Jurkat, Clone E6-1 (cell line): ENCODE measurements at regions not wholly inside any gene's neighbourhood (a gene's known extent, or its start where the extent isn't known, plus 50 kb on each side); places are given as distances from the start of the nearest gene placed in this dataset.
"Not testable (repeated sequence)": the region's sequence is repeated elsewhere in the genome, so short reads cannot be mapped to it uniquely, and the experiment has no call there.

ENCODE experiments used
- DNase-seq: peaks from one replicate; pipeline ENCODE4 v3.0.0-alpha.2; 2011; ENCODE audit warnings: low read depth, low spot score
- H3K4me3 ChIP-seq: 2 replicates; pipeline ENCODE4 v1.5.1; 2011; ENCODE audit warnings: mild to moderate bottlenecking, low read length, control low read depth, moderate library complexity

DNA sequence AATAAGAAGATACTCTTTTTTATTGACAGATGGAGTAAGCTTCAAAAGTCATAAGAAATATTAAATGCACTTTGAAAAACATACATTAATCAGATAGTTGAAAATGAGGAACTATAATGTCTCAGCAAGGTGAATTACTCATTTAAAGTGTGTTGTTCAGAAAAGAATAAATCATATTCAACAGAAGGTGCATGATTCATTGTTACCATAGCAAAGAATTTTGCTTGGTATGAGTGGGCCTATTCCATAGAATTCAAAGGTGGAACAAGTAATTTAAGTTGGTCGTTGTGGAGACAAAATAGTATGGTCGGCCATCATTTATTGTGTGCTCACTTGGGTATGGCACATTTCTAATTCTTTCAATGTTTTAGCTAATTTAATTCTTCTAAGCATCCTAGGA lies 1920.2 kb upstream of the CDH9 start:
- H3K4me3 ChIP-seq, result no peak overlapping the region
- no peak for DNase-seq

DNA sequence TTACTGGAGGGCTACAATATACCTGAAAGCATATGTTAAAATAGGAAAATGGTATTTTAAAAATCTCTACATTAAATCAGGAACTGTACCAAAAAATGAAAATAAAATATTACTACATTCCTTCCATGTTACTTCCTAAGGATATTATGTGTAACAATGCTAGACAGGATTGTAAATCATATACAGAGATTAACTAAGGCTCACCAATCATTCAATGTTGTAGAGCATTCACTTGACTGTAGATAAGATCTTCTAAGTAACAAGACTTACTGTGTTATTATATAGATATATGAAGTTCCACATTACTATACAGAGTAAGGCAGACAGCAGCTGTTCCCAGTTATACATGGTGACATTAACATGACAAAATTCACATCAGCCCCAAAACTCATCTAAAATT lies 1919.1 kb upstream of the CDH9 start:
- no peak overlapping the region for H3K4me3 ChIP-seq
- DNase-seq, result no peak

DNA sequence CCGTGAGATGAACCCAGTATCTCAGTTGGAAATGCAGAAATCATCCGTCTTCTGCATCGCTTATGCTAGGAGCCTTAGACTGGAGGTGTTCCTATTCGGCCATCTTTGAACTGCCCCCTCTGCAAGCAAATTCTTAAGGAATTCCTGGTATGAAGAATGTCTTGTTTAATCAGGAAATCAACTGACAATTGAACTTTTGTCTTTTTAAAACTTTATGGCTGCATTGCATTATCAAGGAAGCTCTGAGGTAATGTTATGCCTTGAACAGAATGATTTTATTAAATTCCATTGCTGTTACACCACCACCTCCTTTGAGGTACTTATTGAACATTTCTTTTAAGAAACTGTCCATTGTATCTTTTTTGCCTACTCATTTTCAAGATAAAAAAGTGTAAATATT lies 1915.7 kb upstream of the CDH9 start:
- DNase-seq, result no peak
- H3K4me3 ChIP-seq, result no peak overlapping the region

- DNase-seq, result no peak
- no peak overlapping the region for H3K4me3 ChIP-seq
Observed at GRCh38 chr5:28947865-28948264, 1909.5 kb upstream of the CDH9 start.

GRCh38 chr5:28945859-28946258 lies 1907.5 kb upstream of the CDH9 start:
- no peak overlapping the region for H3K4me3 ChIP-seq
- DNase-seq, result no peak

DNA sequence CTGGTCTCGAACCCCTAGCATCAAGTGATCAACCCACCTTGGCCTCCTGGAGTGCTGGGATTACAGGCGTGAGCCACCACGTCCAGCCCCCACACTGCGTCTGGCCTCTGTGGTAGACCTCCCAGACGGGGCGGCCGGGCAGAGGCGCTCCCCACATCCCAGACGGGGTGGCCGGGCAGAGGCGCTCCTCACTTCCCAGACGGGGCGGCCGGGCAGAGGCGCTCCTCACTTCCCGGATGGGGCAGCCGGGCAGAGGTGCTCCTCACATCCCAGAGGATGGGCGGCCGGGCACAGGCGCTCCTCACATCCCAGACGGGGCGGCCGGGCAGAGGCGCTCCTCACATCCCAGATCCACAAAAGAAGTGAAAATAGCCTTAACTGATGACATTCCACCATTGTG lies 1891.0 kb upstream of the CDH9 start:
- not testable (repeated sequence) for H3K4me3 ChIP-seq, DNase-seq

DNA sequence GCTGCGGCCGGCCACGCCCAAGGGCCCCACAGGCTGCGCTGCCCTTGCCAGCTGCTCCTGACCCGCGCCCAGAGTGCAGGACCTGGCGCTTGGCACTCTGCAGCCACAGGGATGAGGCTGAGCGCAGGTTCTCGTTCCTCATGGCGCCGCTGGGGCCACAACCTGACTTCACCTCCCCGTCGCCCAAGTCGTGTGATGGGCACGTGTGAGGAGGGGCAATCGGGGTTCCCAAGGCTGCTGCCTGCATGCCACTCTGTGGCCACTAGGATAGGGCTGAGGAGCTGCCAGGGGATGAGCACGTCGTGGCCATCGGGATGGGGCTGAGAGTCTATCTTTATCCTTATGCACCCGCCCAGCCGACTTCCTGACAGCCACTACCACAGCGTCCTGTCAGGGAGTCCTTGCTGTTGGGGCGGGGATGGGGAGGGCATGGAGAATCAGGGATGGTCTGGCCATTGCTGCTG lies 1890.0 kb upstream of the CDH9 start:
- H3K4me3 ChIP-seq, DNase-seq: not testable (repeated sequence)

GRCh38 chr5:28927559-28928326 lies 1889.4 kb upstream of the CDH9 start:
- no peak overlapping the region for H3K4me3 ChIP-seq
- DNase-seq, result no peak

GRCh38 chr5:28926422-28926821 lies 1888.0 kb upstream of the CDH9 start:
- H3K4me3 ChIP-seq, result no peak overlapping the region
- no peak for DNase-seq

GRCh38 chr5:28917631-28918030 lies 1879.2 kb upstream of the CDH9 start:
- DNase-seq, result no peak
- no peak overlapping the region for H3K4me3 ChIP-seq

GRCh38 chr5:28914297-28914696 lies 1875.9 kb upstream of the CDH9 start:
- no peak for DNase-seq
- no peak overlapping the region for H3K4me3 ChIP-seq

DNA sequence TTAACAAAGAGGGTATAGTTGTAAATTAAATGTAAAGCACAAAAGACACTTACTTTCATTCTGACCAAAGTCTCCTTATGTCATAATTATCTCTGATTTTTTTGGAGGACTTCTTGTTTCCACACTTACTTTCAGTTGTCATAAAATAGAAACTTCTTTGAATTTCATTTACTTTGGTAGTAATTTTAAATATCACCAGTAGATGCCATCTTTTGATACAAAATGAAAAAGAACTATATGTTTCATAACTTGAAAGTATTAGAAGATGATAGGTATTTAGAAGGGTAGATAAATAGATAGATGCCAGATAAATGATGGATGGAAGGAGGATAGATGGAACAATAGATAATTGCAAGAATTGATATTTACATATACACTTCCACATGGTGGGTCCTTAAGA lies 1865.3 kb upstream of the CDH9 start:
- no peak overlapping the region for H3K4me3 ChIP-seq
- DNase-seq, result no peak

- no peak for DNase-seq
- no peak overlapping the region for H3K4me3 ChIP-seq
Observed at GRCh38 chr5:28896949-28897348, 1858.6 kb upstream of the CDH9 start.

DNA sequence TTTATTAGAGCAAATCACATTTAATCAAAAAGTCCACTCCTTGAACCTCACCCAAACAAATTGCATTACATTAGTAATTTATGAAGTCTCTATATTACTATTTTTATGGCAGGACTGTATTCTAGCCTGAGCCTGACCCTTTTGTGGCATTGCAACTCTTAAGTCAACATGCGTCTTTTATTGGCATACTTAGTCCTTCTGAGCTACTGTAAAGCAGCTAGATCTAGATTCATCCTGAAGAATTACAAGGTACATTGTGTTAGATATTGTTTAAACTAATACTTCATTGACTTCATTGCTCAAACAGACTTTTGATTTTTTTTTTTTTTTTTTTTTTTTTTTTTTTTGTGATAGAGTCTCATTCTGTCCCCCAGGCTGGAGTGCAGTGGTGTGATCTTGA lies 1842.5 kb upstream of the CDH9 start:
- DNase-seq, result no peak

GRCh38 chr5:28877050-28877449 lies 1838.7 kb upstream of the CDH9 start:
- DNase-seq, result no peak
- no peak overlapping the region for H3K4me3 ChIP-seq

More for the DNA sequence above, 1842.5 kb upstream of the CDH9 start:
- H3K4me3 ChIP-seq, result no peak overlapping the region

- DNase-seq, result no peak
- no peak overlapping the region for H3K4me3 ChIP-seq
Observed at GRCh38 chr5:28864006-28864405, 1825.6 kb upstream of the CDH9 start.

DNA sequence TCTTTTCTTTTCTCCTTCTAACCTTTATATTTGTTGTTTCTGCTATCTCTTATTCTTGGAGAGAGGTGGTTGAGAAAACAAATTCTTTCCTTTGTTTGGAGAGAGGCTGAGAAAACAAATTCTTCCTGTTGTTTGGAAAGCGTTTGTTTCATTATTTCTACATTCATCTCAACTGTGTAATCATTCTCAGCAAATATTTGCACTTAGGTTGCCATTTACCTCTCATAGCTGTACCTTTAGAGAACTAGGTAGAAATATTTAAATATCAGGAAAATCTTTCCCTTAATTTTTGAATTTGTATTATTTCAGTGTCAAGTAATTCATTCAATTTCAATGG lies 1824.4 kb upstream of the CDH9 start:
- no peak overlapping the region for H3K4me3 ChIP-seq
- no peak for DNase-seq

DNA sequence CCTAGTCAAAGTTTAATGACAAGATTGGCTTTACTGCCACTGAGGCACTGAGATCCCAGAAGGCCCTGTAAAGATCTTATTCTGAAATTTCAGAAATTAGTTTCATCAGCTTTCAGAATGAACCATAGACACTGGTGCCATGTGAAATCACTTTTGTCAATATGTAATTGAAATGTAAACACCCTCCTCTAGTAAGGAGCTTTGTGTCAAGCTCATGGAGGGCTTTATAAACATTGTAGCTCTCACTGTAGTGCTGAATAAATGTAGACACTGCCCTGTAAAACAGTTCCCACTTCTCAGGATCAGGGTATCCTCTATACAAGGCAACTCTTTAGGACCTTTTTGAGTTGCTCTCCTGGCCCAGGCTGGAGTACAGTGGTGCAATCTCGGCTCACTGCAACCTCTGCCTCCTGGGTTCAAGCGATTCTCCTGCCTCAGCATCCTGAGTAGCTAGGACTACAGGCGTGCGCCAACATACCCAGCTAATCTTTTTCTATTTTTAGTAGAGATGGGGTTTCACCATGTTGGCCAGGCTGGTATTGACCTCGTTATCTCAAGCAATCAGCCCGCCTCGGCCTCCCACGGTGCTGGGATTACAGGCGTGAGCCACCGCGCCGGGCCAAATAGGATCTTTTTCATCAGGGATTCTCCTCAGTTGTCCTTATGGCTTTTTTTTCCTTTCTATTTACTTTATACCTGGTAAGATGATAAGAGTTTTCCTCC lies 1823.9 kb upstream of the CDH9 start:
- no peak for DNase-seq
- no peak overlapping the region for H3K4me3 ChIP-seq

DNA sequence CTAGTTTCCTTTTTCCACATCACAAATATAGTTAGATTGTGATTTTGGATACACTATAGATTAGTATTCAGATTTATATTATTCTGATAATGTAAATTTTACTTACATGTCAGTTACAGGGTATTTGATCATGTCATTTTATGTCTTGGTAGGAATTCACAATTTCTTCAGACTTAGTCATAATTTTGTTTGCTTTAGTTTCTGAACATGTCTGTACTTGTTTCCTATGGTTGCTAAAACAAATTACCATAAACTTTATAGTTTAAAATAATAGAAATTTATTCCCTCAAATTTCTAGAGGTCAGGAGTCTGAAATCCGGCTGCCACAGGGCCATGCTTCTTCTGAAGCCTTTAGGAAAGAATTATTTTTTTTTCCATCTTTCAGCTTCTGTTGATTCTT lies 1817.2 kb upstream of the CDH9 start:
- DNase-seq, result no peak

DNA sequence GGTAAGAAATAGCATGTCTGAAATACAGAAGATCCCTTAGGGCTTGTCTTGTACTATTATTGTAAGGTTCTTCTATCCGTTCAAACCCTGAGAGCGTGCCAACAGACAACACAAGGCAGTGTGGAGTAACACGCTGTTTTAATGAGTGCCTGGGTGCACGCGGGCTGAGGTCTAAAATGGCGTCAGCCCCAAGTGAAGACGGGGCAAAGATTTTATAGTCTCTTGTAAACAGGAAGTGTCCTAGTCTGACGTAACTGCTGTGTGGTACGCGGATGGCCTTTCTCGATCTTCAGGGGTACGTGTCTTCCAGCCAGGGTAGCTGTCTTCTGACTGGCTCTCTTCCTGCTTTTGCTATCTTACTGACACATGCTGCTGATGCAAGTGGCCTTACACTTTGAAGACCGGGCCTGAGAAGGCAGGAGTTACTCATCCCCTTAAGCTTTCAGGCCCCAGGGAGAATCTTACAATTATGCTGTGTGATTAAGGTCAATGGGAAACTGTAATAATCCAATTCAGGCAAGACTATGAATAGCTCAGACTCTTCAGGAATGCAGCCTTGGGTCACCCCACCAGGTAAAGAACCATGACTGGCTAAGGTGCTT lies 1812.0 kb upstream of the CDH9 start:
- no peak overlapping the region for H3K4me3 ChIP-seq
- DNase-seq, result no peak

More for the DNA sequence above, 1817.2 kb upstream of the CDH9 start:
- H3K4me3 ChIP-seq, result no peak overlapping the region
